Thyroid gland (tissue), 4 donors: ENCODE measurements at regions not wholly inside any gene's neighbourhood (a gene's known extent, or its start where the extent isn't known, plus 50 kb on each side); places are given as distances from the start of the nearest gene placed in this dataset.

Source experiments
- POLR2A ChIP-seq, 2 donors: fragments of 450-650 bp; IDR thresholded peaks; one replicate each; pipeline ENCODE4 v1.6.1; 2017; ENCODE audit warnings: antibody characterized with exemption in 2 of 2, mild to moderate bottlenecking in 2 of 2, moderate library complexity in 1 of 2
- TF ChIP-seq, protein P1 (sequence below), 6 experiments: fragments of 200-600 bp in 3 of 6; fragments of 450-650 bp in 3 of 6; sonication (generic) in 3 of 6; IDR thresholded peaks; one replicate each; pipeline ENCODE4 v1.5.1; 2016 to 2019; ENCODE audit warnings: antibody characterized with exemption in 6 of 6, mild to moderate bottlenecking in 2 of 6, inconsistent platforms in 1 of 6, moderate library complexity in 1 of 6

DNA sequence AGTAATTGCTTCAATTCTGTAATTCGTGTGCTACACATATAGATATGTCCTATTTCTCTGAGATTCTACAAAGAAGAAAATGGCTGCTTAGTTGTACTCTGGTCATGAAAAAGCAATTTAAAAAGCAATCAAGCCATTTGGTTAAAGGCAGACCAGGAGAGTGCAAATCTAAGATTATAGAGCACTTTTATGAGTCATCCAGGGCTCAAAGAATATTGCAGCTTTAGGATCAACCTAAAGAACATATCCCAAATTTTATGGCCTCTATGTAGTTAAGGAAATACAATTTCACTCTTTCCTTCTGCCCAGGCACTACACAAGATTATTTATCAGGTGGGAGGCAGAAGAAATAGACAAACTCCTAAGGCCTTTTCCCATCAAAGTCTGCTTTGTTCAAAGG is 332.8 kb downstream of the SEC23A start:
- TF ChIP-seq, protein P1, sequence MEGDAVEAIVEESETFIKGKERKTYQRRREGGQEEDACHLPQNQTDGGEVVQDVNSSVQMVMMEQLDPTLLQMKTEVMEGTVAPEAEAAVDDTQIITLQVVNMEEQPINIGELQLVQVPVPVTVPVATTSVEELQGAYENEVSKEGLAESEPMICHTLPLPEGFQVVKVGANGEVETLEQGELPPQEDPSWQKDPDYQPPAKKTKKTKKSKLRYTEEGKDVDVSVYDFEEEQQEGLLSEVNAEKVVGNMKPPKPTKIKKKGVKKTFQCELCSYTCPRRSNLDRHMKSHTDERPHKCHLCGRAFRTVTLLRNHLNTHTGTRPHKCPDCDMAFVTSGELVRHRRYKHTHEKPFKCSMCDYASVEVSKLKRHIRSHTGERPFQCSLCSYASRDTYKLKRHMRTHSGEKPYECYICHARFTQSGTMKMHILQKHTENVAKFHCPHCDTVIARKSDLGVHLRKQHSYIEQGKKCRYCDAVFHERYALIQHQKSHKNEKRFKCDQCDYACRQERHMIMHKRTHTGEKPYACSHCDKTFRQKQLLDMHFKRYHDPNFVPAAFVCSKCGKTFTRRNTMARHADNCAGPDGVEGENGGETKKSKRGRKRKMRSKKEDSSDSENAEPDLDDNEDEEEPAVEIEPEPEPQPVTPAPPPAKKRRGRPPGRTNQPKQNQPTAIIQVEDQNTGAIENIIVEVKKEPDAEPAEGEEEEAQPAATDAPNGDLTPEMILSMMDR (IDR thresholded peaks at IDR 0.05), result no peak
- no peak for TF ChIP-seq POLR2A (IDR thresholded peaks at IDR 0.05)
